Activated CD8-positive, alpha-beta memory T cell treated with anti-CD3 and anti-CD28 coated beads, Interleukin-2, amount 50 U/mL, for 4 hours (primary cell): ENCODE measurements at regions not wholly inside any gene's neighbourhood (a gene's known extent, or its start where the extent isn't known, plus 50 kb on each side); places are given as distances from the start of the nearest gene placed in this dataset.
"Not testable (repeated sequence)": the region's sequence is repeated elsewhere in the genome, so short reads cannot be mapped to it uniquely, and the experiment has no call there.

Experiments used
- DNase-seq: peaks from one replicate; pipeline ENCODE4 v3.0.0-alpha.2; 2020

DNA sequence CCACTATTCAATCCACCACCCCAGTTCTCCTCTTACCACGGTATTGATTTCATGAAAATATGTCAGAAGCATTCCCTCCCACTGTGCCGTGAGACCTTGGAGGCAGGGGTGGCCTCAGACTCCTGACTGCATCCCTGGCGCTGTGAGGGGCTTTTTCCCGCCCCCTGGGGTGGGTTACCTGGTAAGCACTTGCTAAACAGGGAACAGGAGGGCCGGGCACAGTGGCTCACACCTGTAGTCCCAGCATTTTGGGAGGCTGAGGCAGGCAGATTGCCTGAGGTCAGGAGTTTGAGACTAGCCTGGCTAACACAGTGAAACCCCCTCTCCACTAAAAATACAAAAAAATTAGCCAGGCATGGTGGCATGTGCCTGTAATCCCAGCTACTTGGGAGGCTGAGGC is 80.5 kb downstream of the CPZ start:
- not testable (repeated sequence) for DNase-seq

DNA sequence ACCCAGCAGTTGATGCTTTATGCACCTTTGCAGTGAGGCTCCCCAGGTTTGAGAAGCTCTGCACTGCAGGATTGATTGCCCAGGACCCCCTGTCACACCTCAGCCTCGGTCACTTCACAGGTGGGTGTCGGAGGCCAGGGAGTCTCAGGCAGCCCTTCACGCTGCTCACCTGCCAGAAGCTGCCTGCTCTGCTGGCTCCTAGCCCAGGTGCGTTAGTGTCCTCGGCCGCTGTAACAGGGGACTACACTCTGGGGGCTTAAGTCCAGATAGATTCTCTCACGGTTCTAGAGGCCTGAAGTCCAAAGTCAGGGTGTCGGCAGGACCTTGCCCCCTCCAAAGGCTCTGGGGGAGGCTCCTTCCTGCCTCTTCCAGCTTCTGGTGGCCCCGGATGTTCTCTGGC is 79.9 kb downstream of the CPZ start:
- no peak for DNase-seq

DNA sequence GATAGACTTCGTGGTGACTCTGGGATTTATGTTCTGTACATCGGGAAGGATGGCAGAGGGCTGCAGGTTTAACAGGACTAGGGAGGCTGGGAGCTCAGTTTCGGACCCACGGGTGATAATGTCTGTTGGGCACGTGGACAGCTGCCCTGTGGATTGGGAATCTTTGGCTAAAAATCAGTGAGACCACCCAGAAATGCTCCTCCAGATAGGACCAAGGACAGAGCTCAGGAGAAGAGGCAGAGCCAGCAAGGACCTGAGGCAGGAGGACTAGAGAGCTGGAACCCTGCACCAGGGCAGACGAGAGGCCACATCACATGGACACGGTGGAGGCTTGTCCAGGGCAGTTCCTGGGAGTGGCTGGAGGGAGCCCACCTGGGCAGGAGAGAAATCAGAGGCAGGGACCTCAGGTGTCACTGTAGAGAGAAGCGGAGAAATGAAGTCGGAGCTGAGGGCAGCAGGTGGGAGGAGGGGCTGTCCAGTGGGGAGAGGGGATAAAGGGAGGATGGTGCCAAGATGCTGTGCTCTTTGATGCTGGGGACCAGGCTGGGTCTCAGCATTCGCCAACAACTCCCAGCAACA is 79.2 kb downstream of the CPZ start:
- no peak for DNase-seq
